ENCODE measurements at regions not wholly inside any gene's neighbourhood (a gene's known extent, or its start where the extent isn't known, plus 50 kb on each side); places are given as distances from the start of the nearest gene placed in this dataset.

DNA sequence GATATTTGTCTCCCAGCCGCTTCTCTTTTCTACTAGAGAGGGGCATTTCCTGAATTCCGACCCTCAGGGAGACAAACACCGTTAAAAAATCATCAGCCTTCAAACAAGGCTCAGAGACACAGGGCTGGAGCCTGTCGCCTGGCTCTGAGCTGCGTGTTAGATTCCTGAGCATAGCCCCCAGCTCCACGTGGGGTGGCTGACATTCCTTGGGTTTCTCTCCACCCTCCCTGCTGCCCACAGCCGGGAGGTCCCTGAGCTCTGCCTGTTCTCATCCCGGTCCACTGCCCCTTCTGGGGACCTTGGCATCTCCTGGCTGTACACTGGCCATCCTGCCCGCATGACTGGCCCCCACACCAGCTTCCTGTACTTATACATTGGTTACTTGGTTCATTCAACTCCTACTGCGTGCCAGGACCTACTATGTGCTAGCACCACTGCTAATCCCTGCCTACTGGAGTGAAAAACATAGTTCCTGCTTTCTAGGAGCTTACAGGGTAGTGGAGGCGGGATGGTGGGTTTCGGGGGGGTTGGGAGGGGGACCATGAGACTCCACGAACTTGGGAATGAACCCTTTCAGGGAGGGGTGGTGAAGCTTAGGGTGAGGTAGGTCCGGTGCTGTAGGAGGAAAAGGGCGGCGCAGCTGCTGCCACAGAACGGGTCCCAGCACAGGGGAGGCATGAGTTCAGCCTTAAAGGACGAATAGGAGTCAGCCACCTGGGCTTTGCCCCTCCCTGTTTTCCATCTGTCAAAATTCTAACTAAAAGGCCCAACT is 52.1 kb upstream of the TMEM132E start:
- TF ChIP-seq, protein P1, sequence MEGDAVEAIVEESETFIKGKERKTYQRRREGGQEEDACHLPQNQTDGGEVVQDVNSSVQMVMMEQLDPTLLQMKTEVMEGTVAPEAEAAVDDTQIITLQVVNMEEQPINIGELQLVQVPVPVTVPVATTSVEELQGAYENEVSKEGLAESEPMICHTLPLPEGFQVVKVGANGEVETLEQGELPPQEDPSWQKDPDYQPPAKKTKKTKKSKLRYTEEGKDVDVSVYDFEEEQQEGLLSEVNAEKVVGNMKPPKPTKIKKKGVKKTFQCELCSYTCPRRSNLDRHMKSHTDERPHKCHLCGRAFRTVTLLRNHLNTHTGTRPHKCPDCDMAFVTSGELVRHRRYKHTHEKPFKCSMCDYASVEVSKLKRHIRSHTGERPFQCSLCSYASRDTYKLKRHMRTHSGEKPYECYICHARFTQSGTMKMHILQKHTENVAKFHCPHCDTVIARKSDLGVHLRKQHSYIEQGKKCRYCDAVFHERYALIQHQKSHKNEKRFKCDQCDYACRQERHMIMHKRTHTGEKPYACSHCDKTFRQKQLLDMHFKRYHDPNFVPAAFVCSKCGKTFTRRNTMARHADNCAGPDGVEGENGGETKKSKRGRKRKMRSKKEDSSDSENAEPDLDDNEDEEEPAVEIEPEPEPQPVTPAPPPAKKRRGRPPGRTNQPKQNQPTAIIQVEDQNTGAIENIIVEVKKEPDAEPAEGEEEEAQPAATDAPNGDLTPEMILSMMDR (IDR thresholded peaks at IDR 0.05 in 4 of 5, conservative IDR thresholded peaks at IDR 0.05 in 1 of 5) = no peak
- no peak for TF ChIP-seq POLR2A (IDR thresholded peaks at IDR 0.05)

All from gastrocnemius medialis (tissue), 4 donors.